Breast epithelium (tissue), 3 donors: ENCODE measurements at regions not wholly inside any gene's neighbourhood (a gene's known extent, or its start where the extent isn't known, plus 50 kb on each side); places are given as distances from the start of the nearest gene placed in this dataset.

ENCODE experiments used
- CTCF ChIP-seq, 3 donors: fragments of 450-650 bp; IDR thresholded peaks; one replicate each; pipeline ENCODE4 v1.5.1; 2016 to 2017; ENCODE audit warnings: antibody characterized with exemption in 3 of 3, mild to moderate bottlenecking in 3 of 3, moderate library complexity in 3 of 3
- POLR2A ChIP-seq: fragments of 450-650 bp; IDR thresholded peaks from one replicate; pipeline ENCODE4 v1.6.1; 2016; ENCODE audit warnings: antibody characterized with exemption, mild to moderate bottlenecking, moderate library complexity
- POLR2AphosphoS5 ChIP-seq, 3 donors: sonication (generic); formaldehyde crosslinking; IDR thresholded peaks; one replicate each; pipeline ENCODE4 v1.6.1; 2017; ENCODE audit warnings: antibody characterized with exemption in 3 of 3

DNA sequence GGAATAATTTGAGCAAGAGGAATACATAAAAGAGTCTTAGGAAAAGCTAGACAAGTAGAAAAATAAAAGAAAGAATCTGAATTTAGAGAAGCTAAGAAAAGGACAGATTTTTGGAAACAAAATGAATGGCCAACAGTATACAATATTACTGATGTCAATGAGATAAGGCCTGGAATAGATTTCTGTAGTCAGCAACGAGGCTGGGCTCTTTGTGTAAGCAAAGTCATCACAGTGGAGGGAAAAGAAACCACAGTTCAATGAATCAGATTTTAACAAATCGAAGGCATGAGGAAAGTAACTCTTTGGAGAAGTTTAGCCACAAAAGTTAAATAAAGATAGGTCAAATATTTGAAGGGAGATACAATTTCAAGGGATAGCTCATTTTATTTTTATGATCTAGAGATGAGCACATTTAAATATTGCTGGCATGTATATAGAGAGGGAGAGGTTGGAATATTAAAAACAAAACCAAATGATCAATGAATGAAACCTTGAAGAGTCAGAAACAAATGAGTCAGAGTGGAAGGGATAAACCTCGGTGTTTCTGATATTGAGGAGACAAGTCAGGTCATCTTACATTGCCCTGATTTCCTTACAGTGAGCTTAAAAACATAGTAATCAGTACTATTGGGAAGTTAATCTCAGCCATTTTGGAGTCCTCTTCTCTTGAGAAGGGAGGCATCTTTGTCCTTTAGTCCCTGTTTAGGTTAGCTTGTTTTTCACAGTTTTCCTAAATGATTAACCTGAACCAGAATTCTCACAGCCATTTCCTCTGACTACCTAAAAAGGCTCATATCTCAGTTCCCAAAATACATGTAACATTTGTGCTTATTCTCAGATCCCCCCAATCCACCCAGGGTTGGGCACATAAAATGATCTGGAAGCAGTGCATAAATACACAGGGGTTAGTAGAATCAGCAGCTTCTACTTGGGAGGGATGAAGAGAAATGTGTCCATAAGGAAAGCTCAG, 620.0 kb upstream of the B3GALT2 start:
- no peak for TF ChIP-seq CTCF (IDR thresholded peaks at IDR 0.05)
- TF ChIP-seq POLR2AphosphoS5 (IDR thresholded peaks at IDR 0.05), result no peak
- no peak for TF ChIP-seq POLR2A
